OCI-LY3 (cell line): ENCODE measurements at regions not wholly inside any gene's neighbourhood (a gene's known extent, or its start where the extent isn't known, plus 50 kb on each side); places are given as distances from the start of the nearest gene placed in this dataset.

Source experiments
- CTCF ChIP-seq: fragments of 200-600, 300-600 bp; sonication (generic); IDR thresholded peaks from 2 replicates; pipeline ENCODE4 v1.5.1; 2014; ENCODE audit warnings: antibody characterized with exemption, low read length, low read depth
- EZH2phosphoT487 ChIP-seq: fragments of 200-600 bp; shearing (Covaris generic); IDR thresholded peaks from 2 replicates; pipeline ENCODE4 v1.6.1; 2018; ENCODE audit warnings: antibody characterized with exemption, mixed run types, low read depth

DNA sequence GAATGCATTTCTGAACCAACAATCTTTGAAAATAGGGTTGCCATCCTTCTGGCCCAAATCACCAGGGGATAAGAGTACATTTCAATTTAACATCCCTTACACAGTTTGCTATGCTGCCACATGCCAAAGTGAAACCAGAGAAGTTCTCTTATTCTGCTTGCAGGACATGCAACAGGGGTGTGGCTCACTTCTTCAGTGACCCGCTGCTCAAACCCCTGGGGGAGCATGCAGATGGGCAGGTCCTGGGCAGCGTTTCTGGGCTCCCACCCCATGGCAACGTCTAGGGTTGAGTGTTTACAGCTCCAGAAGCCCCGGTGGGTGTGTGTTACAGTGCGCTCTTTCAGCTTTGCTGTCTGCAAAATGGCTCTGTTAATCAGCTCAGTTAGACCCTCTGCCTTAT lies 1306.3 kb upstream of the TMEM132C start:
- TF ChIP-seq CTCF (no peak), EZH2phosphoT487 (no peak)
